H9 (cell line): ENCODE measurements at regions not wholly inside any gene's neighbourhood (a gene's known extent, or its start where the extent isn't known, plus 50 kb on each side); places are given as distances from the start of the nearest gene placed in this dataset.
A peak's percentile ranks its signal among the peaks of the same experiment; 100 is the strongest.

ENCODE experiments used
- DNase-seq: peaks from one replicate; pipeline ENCODE4 v3.0.0-alpha.2; 2017
- H2AFZ ChIP-seq: one replicate; pipeline ENCODE4 v1.6.1; 2013; ENCODE audit warnings: mild to moderate bottlenecking, low read length, control low read depth, moderate library complexity
- H2AK5ac ChIP-seq: 2 replicates; pipeline ENCODE4 v1.6.1; 2013; ENCODE audit warnings: low read length, control low read depth, mixed read lengths; ENCODE audit not compliant: insufficient read length
- H2BK120ac ChIP-seq: one replicate; pipeline ENCODE4 v1.6.1; 2013; ENCODE audit warnings: low read depth, mild to moderate bottlenecking, low read length, control low read depth, inconsistent platforms; ENCODE audit not compliant: poor library complexity, severe bottlenecking
- H2BK12ac ChIP-seq: 2 replicates; pipeline ENCODE4 v1.6.1; 2013; ENCODE audit warnings: low read length, control low read depth, mixed read lengths, low read depth; ENCODE audit not compliant: insufficient read length
- H2BK15ac ChIP-seq: 2 replicates; pipeline ENCODE4 v1.6.1; 2013; ENCODE audit warnings: low read depth, low read length, control low read depth
- H2BK20ac ChIP-seq: one replicate; pipeline ENCODE4 v1.6.1; 2013; ENCODE audit warnings: low read depth, mild to moderate bottlenecking, low read length, control low read depth, inconsistent platforms; ENCODE audit not compliant: poor library complexity, severe bottlenecking
- H2BK5ac ChIP-seq: 2 replicates; pipeline ENCODE4 v1.6.1; 2013; ENCODE audit warnings: low read length, control low read depth, mixed read lengths; ENCODE audit not compliant: insufficient read length
- H3K14ac ChIP-seq: 2 replicates; pipeline ENCODE4 v1.6.1; 2013; ENCODE audit warnings: low read length, control low read depth; ENCODE audit not compliant: insufficient read depth
- H3K18ac ChIP-seq: 2 replicates; pipeline ENCODE4 v1.6.1; 2013; ENCODE audit warnings: low read depth, mild to moderate bottlenecking, mixed read lengths, low read length, control low read depth; ENCODE audit not compliant: insufficient read length
- H3K23ac ChIP-seq: 2 replicates; pipeline ENCODE4 v1.6.1; 2013; ENCODE audit warnings: low read length, control low read depth, mixed read lengths, low read depth; ENCODE audit not compliant: insufficient read length
- H3K23me2 ChIP-seq: 2 replicates; pipeline ENCODE4 v1.6.1; 2013; ENCODE audit warnings: low read depth, mild to moderate bottlenecking, mixed read lengths, low read length, control low read depth; ENCODE audit not compliant: insufficient read length, poor library complexity, severe bottlenecking
- H3K27ac ChIP-seq: 2 replicates; pipeline ENCODE4 v1.5.1; 2013; ENCODE audit warnings: low read length, control low read depth, mixed read lengths, low read depth; ENCODE audit not compliant: insufficient read length
- H3K27me3 ChIP-seq: 2 replicates; pipeline ENCODE4 v1.6.1; 2013; ENCODE audit warnings: low read length, control low read depth, inconsistent platforms; ENCODE audit not compliant: insufficient read depth
- H3K4ac ChIP-seq: 2 replicates; pipeline ENCODE4 v1.6.1; 2013; ENCODE audit warnings: low read depth, mild to moderate bottlenecking, control low read depth, inconsistent platforms, low read length, moderate library complexity
- H3K4me1 ChIP-seq: 2 replicates; pipeline ENCODE4 v1.6.1; 2013; ENCODE audit warnings: low read length, control low read depth, inconsistent platforms; ENCODE audit not compliant: insufficient read depth
- H3K4me2 ChIP-seq: 2 replicates; pipeline ENCODE4 v1.6.1; 2013; ENCODE audit warnings: low read length, control low read depth, mixed read lengths; ENCODE audit not compliant: insufficient read length, insufficient read depth
- H3K56ac ChIP-seq: 2 replicates; pipeline ENCODE4 v1.6.1; 2013; ENCODE audit warnings: low read depth, mild to moderate bottlenecking, mixed read lengths, low read length, control low read depth; ENCODE audit not compliant: insufficient read length
- H3K79me1 ChIP-seq: 2 replicates; pipeline ENCODE4 v1.6.1; 2013; ENCODE audit warnings: low read depth, mild to moderate bottlenecking, moderate library complexity, low read length, control low read depth, inconsistent platforms; ENCODE audit not compliant: insufficient read depth, poor library complexity, severe bottlenecking
- H3K79me2 ChIP-seq: 2 replicates; pipeline ENCODE4 v1.6.1; 2013; ENCODE audit warnings: low read length, control low read depth, inconsistent platforms; ENCODE audit not compliant: insufficient read depth
- H3K9ac ChIP-seq: 2 replicates; pipeline ENCODE4 v1.6.1; 2013; ENCODE audit warnings: low read length, control low read depth, mixed read lengths; ENCODE audit not compliant: insufficient read length; ENCODE audit errors: extremely low read depth
- H3K9me3 ChIP-seq: one replicate; pipeline ENCODE4 v1.6.1; 2013; ENCODE audit warnings: low read depth, low read length, inconsistent platforms; ENCODE audit not compliant: control insufficient read depth
- H3T11ph ChIP-seq: one replicate; pipeline ENCODE4 v1.6.1; 2013; ENCODE audit warnings: mild to moderate bottlenecking, low read length, control low read depth, inconsistent platforms
- H4K20me1 ChIP-seq: one replicate; pipeline ENCODE4 v1.6.1; 2013; ENCODE audit not compliant: control insufficient read depth, insufficient read length, insufficient read depth
- H4K5ac ChIP-seq: 2 replicates; pipeline ENCODE4 v1.6.1; 2013; ENCODE audit warnings: low read depth, mild to moderate bottlenecking, mixed read lengths, low read length, control low read depth; ENCODE audit not compliant: insufficient read length
- H4K8ac ChIP-seq: replicated peaks from 2 replicates; pipeline ENCODE4 v1.6.1; 2013; ENCODE audit warnings: low read length, control low read depth, mixed read lengths, low read depth; ENCODE audit not compliant: insufficient read length
- H4K91ac ChIP-seq: 2 replicates; pipeline ENCODE4 v1.6.1; 2013; ENCODE audit warnings: low read depth, mild to moderate bottlenecking, moderate library complexity, mixed read lengths, low read length, control low read depth; ENCODE audit not compliant: insufficient read length
- H3K27ac Mint-ChIP-seq, 3 experiments: 2 replicates in 2 of 3; 3 replicates in 1 of 3; pipeline ENCODE4 v1.8.0; 2020 to 2021; ENCODE audit warnings: mixed read lengths in 3 of 3, mild to moderate bottlenecking in 1 of 3, moderate library complexity in 1 of 3
- H3K27me3 Mint-ChIP-seq: 2 replicates; pipeline ENCODE4 v1.8.0; 2021; ENCODE audit warnings: low read depth, mild to moderate bottlenecking, moderate library complexity, mixed read lengths
- H3K36me3 Mint-ChIP-seq, 3 experiments: 2 replicates in 2 of 3; 3 replicates in 1 of 3; pipeline ENCODE4 v1.8.0; 2020 to 2021; ENCODE audit warnings: low read depth in 3 of 3, mixed read lengths in 3 of 3; ENCODE audit not compliant: insufficient read depth in 1 of 3
- H3K4me1 Mint-ChIP-seq, 2 experiments: 2 replicates each; pipeline ENCODE4 v1.8.0; 2020; ENCODE audit warnings: mixed read lengths in 2 of 2
- H3K4me3 Mint-ChIP-seq, 2 experiments: 2 replicates in 1 of 2; 3 replicates in 1 of 2; pipeline ENCODE4 v1.8.0; 2020 to 2021; ENCODE audit warnings: mild to moderate bottlenecking in 2 of 2, mixed read lengths in 2 of 2, moderate library complexity in 1 of 2
- H3K9me3 Mint-ChIP-seq, 2 experiments: 2 replicates in 1 of 2; 3 replicates in 1 of 2; pipeline ENCODE4 v1.8.0; 2020; ENCODE audit warnings: mild to moderate bottlenecking in 2 of 2, mixed read lengths in 2 of 2, moderate library complexity in 1 of 2
- CTCF ChIP-seq: fragments of 200-600 bp; sonication (generic); conservative IDR thresholded peaks from 3 replicates; pipeline ENCODE4 v1.8.0; 2021; ENCODE audit warnings: antibody characterized with exemption, mild to moderate bottlenecking
- WGBS: extraction: QIAGEN DNeasy Blood & Tissue Kit; methylation state at CpG from one replicate; pipeline ENCODE4 v1.1.7; 2013; ENCODE audit warnings: missing lambda C conversion rate, low lambda C conversion rate, mixed read lengths; ENCODE audit not compliant: insufficient read length; ENCODE audit errors: extremely low coverage; 5-methylcytosine and 5-hydroxymethylcytosine counted together

DNA sequence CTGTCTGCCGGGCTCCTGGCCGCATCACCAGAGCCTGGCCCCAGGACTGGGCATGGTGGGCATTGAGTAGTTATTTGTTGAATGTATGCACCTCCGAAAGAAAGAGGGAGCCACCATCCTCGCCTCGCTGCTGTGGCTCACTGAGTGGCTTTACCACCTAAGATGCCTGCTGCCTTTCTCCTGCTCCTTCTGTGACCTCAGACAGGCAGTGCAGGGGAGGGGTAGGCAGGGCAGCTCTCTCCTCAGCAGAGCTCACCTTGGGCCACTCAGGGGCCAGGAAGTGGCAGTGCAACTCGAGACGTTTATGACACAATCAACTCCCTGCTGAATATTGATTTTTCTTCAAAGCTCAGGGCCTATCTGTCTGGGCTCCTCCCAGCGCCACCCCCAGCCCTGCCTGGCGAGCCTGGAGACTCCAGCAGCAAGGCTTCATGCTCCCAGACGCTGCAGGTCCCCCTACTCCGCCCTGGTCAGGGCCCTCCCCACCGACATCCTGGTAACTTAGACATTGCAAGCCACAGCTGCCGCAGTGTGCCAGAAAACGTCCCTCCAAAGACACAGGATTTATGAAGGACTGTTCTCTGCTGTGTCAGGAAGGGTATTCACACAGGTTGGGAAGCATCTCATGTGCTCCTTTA is 84.3 kb upstream of the DIO3 start:
- WGBS, result no CpG with 5 or more reads among the region's 14 CpGs
- Histone ChIP-seq H4K20me1 (no peaks in the 10 kb centered on the region), H4K5ac (no peak overlapping the region), H2BK120ac (no peak overlapping the region), H3K56ac (no peak overlapping the region), H3K23me2 (no peaks in the 10 kb centered on the region), H2AK5ac (no peak overlapping the region), H2BK15ac (no peak overlapping the region), H3T11ph (no peak overlapping the region), H3K4me2 (no peak overlapping the region), H3K4ac (no peak overlapping the region), H3K79me2 (no peaks in the 10 kb centered on the region), H2BK20ac (no peak overlapping the region), H4K8ac (no peak overlapping the region), H3K9me3 (no peaks in the 10 kb centered on the region), H3K4me1 (no peaks in the 10 kb centered on the region; the same call in 1 of the 2 replicates), H2BK12ac (no peak overlapping the region), H3K18ac (no peak overlapping the region), H3K14ac (no peak overlapping the region; the same call in 1 of the 2 replicates), H3K79me1 (no peaks in the 10 kb centered on the region), H3K9ac (no peak overlapping the region), H3K27ac (no peak overlapping the region), H2BK5ac (no peak overlapping the region), H3K27me3 (no peaks in the 10 kb centered on the region), H2AFZ (no peak overlapping the region), H3K23ac (no peak overlapping the region), H4K91ac (no peak overlapping the region)
- H3K27ac Mint-ChIP-seq, result no peak overlapping the region; a peak in 1 of 7 replicates
- H3K36me3 Mint-ChIP-seq, result no peaks in the 10 kb centered on the region
- peaks cover 10% of the 10 kb centered on the region for H3K27me3 Mint-ChIP-seq
- no peaks in the 10 kb centered on the region; a peak in 1 of 5 replicates for H3K9me3 Mint-ChIP-seq
- DNase-seq, result peak; percentile 92
- TF ChIP-seq CTCF, result no peak
- peak overlapping the region in 1 of 2 experiments; percentile 50; a peak in 3 of 5 replicates for H3K4me3 Mint-ChIP-seq
- peaks cover 15 to 23% of the 10 kb centered on the region in 2 experiments for H3K4me1 Mint-ChIP-seq
